Tibial nerve (tissue), 4 donors: ENCODE measurements at regions not wholly inside any gene's neighbourhood (a gene's known extent, or its start where the extent isn't known, plus 50 kb on each side); places are given as distances from the start of the nearest gene placed in this dataset.
"Not testable (repeated sequence)": the region's sequence is repeated elsewhere in the genome, so short reads cannot be mapped to it uniquely, and the experiment has no call there.

Experiments
- DNase-seq, 2 donors: peaks; one replicate each; pipeline ENCODE4 v3.0.0-alpha.2; 2019; ENCODE audit warnings: low spot score in 2 of 2
- H3K27ac ChIP-seq, 4 donors: fragments of 200-600 bp; sonication (generic) in 3 of 4; one replicate each; pipeline ENCODE4 v1.5.1; 2017 to 2019; ENCODE audit warnings: mild to moderate bottlenecking in 1 of 4
- H3K27me3 ChIP-seq, 2 donors: fragments of 200-600 bp; sonication (generic) in 1 of 2; one replicate each; pipeline versions ENCODE4 v1.5.1 to v1.6.0; 2017 to 2019
- H3K36me3 ChIP-seq, 3 donors: fragments of 200-600 bp; sonication (generic); one replicate each; pipeline ENCODE4 v1.5.1; 2018 to 2019
- H3K4me1 ChIP-seq, 4 donors: fragments of 200-600 bp; sonication (generic) in 3 of 4; one replicate each; pipeline ENCODE4 v1.5.1; 2017 to 2019
- H3K4me3 ChIP-seq, 4 donors: fragments of 200-600 bp; sonication (generic) in 3 of 4; one replicate each; pipeline ENCODE4 v1.5.1; 2017 to 2019; ENCODE audit warnings: mild to moderate bottlenecking in 1 of 4, moderate library complexity in 1 of 4
- H3K9me3 ChIP-seq, 4 donors: fragments of 200-600 bp; sonication (generic) in 3 of 4; one replicate each; pipeline ENCODE4 v1.5.1; 2017 to 2019
- EP300 ChIP-seq, 2 donors: sonication (generic); formaldehyde crosslinking; IDR thresholded peaks; one replicate each; pipeline ENCODE4 v1.6.1; 2017; ENCODE audit warnings: antibody characterized with exemption in 2 of 2, mild to moderate bottlenecking in 1 of 2
- POLR2A ChIP-seq, 2 donors: fragments of 450-650 bp; IDR thresholded peaks; one replicate each; pipeline ENCODE4 v1.6.1; 2017; ENCODE audit warnings: antibody characterized with exemption in 2 of 2, mild to moderate bottlenecking in 2 of 2, moderate library complexity in 2 of 2
- WGBS, 2 donors: methylation state at CpG; one replicate each; pipeline ENCODE4 v1.1.5; 2018; 5-methylcytosine and 5-hydroxymethylcytosine counted together
- TF ChIP-seq, protein P1 (sequence below), 5 experiments: fragments of 200-600 bp in 3 of 5; fragments of 450-650 bp in 2 of 5; sonication (generic) in 3 of 5; IDR thresholded peaks; one replicate each; pipeline ENCODE4 v1.5.1; 2016 to 2019; ENCODE audit warnings: antibody characterized with exemption in 5 of 5, mild to moderate bottlenecking in 3 of 5, moderate library complexity in 2 of 5

DNA sequence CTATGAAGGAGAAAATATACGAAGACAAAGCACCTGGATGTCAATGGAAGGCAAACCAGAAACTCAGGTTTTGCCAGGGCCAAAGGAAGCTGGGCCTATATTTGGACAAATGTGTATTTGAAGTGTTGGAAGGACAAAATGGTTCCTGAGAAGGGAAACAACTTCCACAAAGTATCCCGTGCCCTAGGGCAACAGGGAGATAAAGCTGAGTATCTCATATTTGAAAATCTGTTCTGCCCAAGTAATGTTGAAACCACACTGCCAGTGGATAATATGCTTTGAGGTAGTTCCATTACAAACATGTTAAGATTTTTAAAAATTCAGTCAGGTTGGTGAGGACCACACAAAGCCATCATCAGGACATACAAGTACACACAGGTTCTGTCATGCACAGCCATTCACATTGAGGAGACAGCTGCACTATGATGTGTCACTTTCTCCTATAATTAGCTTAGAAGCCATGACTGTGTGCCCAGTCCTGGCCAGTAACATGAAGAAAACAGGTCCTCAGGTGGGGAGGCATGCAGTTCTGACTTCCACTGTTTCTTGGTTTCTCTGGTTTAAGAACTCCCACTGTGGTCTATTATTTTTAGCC, 116.4 kb downstream of the PWWP3B start:
- Histone ChIP-seq H3K4me3 (no peak overlapping the region), H3K27me3 (peaks cover 0 to 39% of the 10 kb centered on the region in 2 donors), H3K4me1 (no peaks in the 10 kb centered on the region), H3K9me3 (no peaks in the 10 kb centered on the region), H3K27ac (no peak overlapping the region), H3K36me3 (no peaks in the 10 kb centered on the region)
- no peak for TF ChIP-seq POLR2A (IDR thresholded peaks at IDR 0.05)
- TF ChIP-seq, protein P1, sequence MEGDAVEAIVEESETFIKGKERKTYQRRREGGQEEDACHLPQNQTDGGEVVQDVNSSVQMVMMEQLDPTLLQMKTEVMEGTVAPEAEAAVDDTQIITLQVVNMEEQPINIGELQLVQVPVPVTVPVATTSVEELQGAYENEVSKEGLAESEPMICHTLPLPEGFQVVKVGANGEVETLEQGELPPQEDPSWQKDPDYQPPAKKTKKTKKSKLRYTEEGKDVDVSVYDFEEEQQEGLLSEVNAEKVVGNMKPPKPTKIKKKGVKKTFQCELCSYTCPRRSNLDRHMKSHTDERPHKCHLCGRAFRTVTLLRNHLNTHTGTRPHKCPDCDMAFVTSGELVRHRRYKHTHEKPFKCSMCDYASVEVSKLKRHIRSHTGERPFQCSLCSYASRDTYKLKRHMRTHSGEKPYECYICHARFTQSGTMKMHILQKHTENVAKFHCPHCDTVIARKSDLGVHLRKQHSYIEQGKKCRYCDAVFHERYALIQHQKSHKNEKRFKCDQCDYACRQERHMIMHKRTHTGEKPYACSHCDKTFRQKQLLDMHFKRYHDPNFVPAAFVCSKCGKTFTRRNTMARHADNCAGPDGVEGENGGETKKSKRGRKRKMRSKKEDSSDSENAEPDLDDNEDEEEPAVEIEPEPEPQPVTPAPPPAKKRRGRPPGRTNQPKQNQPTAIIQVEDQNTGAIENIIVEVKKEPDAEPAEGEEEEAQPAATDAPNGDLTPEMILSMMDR (IDR thresholded peaks at IDR 0.05), result no peak
- no peak for TF ChIP-seq EP300 (IDR thresholded peaks at IDR 0.05)
- 62 to 81% methylated on average over 2 of the region's 2 CpGs for WGBS, 2 donors
- no peak for DNase-seq

DNA sequence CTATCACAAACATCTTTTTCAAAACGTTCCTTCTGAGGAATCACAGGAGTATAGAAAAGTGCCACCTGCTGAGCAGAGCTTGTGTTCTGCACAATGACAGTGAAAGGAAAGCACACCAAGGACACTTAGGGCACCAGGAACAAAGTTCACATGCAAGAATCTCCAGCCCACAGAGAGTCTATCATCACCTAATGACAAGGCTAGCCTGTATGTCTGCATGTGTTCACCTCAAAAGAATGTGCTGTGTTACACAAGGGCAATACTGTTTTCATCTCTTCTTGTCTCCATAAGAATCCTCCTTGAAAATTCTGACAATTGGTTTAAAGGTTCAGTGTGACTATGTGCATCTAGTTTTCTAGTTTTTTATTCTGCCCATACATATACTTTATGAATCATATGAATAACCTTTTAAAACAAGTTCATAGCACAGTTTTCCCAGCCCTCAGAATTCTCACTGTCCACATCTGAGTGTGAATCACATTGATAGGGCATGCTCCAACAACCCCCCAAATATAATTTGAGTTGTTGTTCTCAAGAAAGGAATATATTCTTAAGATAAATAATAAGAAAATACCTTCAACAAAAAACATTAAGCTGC, 118.0 kb downstream of the PWWP3B start:
- TF ChIP-seq, protein P1 (IDR thresholded peaks at IDR 0.05), result no peak
- TF ChIP-seq POLR2A (IDR thresholded peaks at IDR 0.05) (no peak), EP300 (IDR thresholded peaks at IDR 0.05) (no peak)
- no peaks in the 10 kb centered on the region for H3K9me3 ChIP-seq
- WGBS, 2 donors, result 20 to 31% methylated on average over 1 of the region's 1 CpG
- H3K27me3 ChIP-seq, result peaks cover 0 to 30% of the 10 kb centered on the region in 2 donors
- H3K4me1 ChIP-seq, result no peaks in the 10 kb centered on the region
- H3K4me3 ChIP-seq, result no peak overlapping the region
- H3K27ac ChIP-seq, result no peak overlapping the region
- H3K36me3 ChIP-seq, result no peaks in the 10 kb centered on the region
- DNase-seq, result no peak

DNA sequence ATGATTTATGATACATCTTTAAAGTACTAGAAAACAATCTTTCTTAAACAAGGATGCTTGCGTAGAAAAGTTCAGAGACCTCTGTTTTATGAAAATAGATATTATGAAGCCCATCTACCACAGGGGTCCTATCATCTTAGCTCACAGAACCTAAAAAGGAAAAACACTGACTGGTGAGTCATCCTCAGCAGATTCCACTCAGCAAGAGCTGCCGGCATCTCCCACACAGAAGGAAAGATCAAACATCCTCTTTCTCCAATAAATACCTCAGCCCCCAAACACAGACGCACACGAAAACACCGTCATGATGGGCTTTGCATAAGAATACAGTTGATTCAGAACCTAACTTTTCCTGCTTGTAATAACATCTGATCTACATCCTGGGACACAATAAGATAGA, 122.7 kb downstream of the PWWP3B start:
- not testable (repeated sequence) for H3K27me3 ChIP-seq, H3K36me3 ChIP-seq, H3K4me1 ChIP-seq, H3K9me3 ChIP-seq, H3K27ac ChIP-seq, DNase-seq, H3K4me3 ChIP-seq
- no CpG with 5 or more reads among the region's 5 CpGs for WGBS, 2 donors

DNA sequence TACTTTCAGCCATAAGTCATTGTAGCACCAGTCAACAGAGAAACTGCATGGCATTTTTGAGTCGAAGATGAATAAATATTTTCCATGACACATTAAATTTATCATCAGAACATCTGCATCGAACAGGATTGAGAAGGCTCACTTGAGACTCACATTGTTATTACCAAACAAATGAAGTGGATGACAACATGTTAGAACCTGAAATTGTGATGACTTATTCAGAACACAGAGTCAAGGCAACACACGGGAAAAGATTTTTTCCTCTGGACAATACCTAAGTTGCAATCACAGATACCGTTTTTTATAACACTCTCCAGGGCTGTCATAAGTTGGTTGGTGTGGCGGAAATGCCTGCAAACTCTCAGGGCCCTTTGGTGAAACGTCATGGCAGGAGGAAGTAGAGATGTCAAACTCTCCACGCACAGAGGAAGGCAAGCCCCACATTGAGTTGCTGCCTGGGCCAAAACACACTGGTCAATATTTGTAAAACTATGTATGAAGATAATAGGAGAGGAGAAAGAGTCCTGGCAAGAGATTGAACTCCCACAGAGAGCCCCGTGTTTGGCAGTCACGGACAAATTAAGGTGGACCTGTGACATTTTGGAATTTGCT, 123.8 kb downstream of the PWWP3B start:
- H3K9me3 ChIP-seq, H3K4me3 ChIP-seq, H3K27ac ChIP-seq, H3K4me1 ChIP-seq, H3K36me3 ChIP-seq, DNase-seq, H3K27me3 ChIP-seq: not testable (repeated sequence)
- no CpG with 5 or more reads among the region's 9 CpGs for WGBS, 2 donors

DNA sequence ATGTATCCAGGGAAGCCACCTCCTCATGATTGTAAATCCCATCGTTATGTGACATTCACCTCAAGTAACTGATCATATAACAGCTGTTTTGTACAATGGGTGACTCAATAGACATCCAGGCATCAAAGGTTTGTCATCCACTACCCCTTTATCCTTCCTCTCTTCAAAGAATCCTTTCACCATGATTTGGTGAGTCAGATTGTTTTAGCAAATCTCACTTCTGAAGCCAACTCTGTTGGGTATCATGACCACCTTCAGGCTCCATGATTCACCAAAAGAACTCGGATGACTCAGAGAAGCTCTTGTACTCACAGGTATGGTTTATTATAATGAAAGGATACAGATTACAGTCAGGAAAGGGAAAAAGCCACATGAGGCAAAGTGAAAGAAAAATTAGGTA, 132.1 kb downstream of the PWWP3B start:
- H3K27ac ChIP-seq, result no peak overlapping the region
- H3K9me3 ChIP-seq, result no peaks in the 10 kb centered on the region
- WGBS, 2 donors, result 51 to 86% methylated on average over 2 of the region's 2 CpGs
- no peak for TF ChIP-seq POLR2A (IDR thresholded peaks at IDR 0.05)
- TF ChIP-seq, protein P1 (IDR thresholded peaks at IDR 0.05), result no peak
- TF ChIP-seq EP300 (IDR thresholded peaks at IDR 0.05), result no peak
- H3K4me1 ChIP-seq, result no peaks in the 10 kb centered on the region
- H3K4me3 ChIP-seq, result no peak overlapping the region
- DNase-seq, result no peak
- no peaks in the 10 kb centered on the region for H3K36me3 ChIP-seq
- H3K27me3 ChIP-seq, result no peaks in the 10 kb centered on the region

DNA sequence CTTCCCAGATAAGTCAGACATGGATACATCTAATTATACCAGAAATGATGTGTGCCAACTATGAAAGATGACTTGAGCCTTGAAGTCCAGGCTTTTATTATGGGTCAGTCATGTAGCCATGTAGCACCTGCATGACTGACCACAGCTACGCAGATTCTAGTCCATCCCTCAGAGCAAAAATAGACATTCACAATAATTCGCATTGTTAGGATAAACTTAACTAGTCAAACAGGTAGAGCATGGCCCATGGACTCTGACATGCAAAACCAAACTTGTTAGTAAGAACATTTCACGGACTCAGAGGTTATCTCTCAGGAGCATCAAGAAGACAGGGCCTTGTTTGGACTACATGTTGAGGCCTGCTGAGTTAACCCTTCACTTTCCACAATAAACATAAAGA, 132.6 kb downstream of the PWWP3B start:
- Histone ChIP-seq H3K9me3 (no peaks in the 10 kb centered on the region), H3K4me1 (no peaks in the 10 kb centered on the region), H3K36me3 (no peaks in the 10 kb centered on the region), H3K4me3 (no peak overlapping the region), H3K27ac (no peak overlapping the region), H3K27me3 (no peaks in the 10 kb centered on the region)
- no peak for DNase-seq
- TF ChIP-seq, protein P1 (IDR thresholded peaks at IDR 0.05), result no peak
- no peak for TF ChIP-seq POLR2A (IDR thresholded peaks at IDR 0.05)
- no peak for TF ChIP-seq EP300 (IDR thresholded peaks at IDR 0.05)
- WGBS, 2 donors, result 70 to 73% methylated on average over 3 of the region's 3 CpGs
